ENCODE measurements at regions not wholly inside any gene's neighbourhood (a gene's known extent, or its start where the extent isn't known, plus 50 kb on each side); places are given as distances from the start of the nearest gene placed in this dataset.

GRCh38 chr5:171588790-171589189, 169.3 kb downstream of the FGF18 start:
- POLR2A ChIA-PET, result no interaction called here
- no peaks in the 10 kb centered on the region for H3K9me3 Mint-ChIP-seq
- H3K27me3 Mint-ChIP-seq (ENCODE audit: low read depth), result no peaks in the 10 kb centered on the region; the same call in 1 of the 2 replicates
- H3K4me1 Mint-ChIP-seq, result no peaks in the 10 kb centered on the region
- ATAC-seq (no peak), DNase-seq (ENCODE audit: low spot score) (no peak)
- H3K27ac Mint-ChIP-seq, result no peak overlapping the region
- TF ChIP-seq ZNF121 (CRISPR knock-in tag; IDR thresholded peaks at IDR 0.05) (no peak), ZNF263 (CRISPR knock-in tag; IDR thresholded peaks at IDR 0.05; ENCODE audit: low read depth) (no peak), SMAD3 (CRISPR knock-in tag; IDR thresholded peaks at IDR 0.05; ENCODE audit: borderline replicate concordance) (no peak), RORB (CRISPR knock-in tag; IDR thresholded peaks at IDR 0.05) (no peak), USF2 (CRISPR knock-in tag; IDR thresholded peaks at IDR 0.05) (no peak), ZNF423 (CRISPR knock-in tag; IDR thresholded peaks at IDR 0.05) (no peak), E2F4 (CRISPR knock-in tag; IDR thresholded peaks at IDR 0.05; ENCODE audit: borderline replicate concordance, low read depth) (no peak), ATF1 (CRISPR knock-in tag; IDR thresholded peaks at IDR 0.05) (no peak), SP1 (CRISPR knock-in tag; conservative IDR thresholded peaks at IDR 0.05) (no peak), STAT6 (CRISPR knock-in tag; conservative IDR thresholded peaks at IDR 0.05; ENCODE audit: low read depth) (no peak), AR (CRISPR knock-in tag; IDR thresholded peaks at IDR 0.05) (no peak), EMX1 (CRISPR knock-in tag; IDR thresholded peaks at IDR 0.05) (no peak), ZNF281 (CRISPR knock-in tag; IDR thresholded peaks at IDR 0.05) (no peak), ZBTB43 (CRISPR knock-in tag; IDR thresholded peaks at IDR 0.05) (no peak), JUN (CRISPR knock-in tag; IDR thresholded peaks at IDR 0.05) (no peak), RELA (CRISPR knock-in tag; IDR thresholded peaks at IDR 0.05; ENCODE audit: borderline replicate concordance) (no peak), ATF2 (CRISPR knock-in tag; IDR thresholded peaks at IDR 0.05; ENCODE audit: borderline replicate concordance, low read depth) (no peak), ETV6 (CRISPR knock-in tag; IDR thresholded peaks at IDR 0.05) (no peak), ZNF512 (CRISPR knock-in tag; IDR thresholded peaks at IDR 0.05; ENCODE audit: borderline replicate concordance) (no peak), FOXP1 (CRISPR knock-in tag; IDR thresholded peaks at IDR 0.05; ENCODE audit: borderline replicate concordance) (no peak)
- H3K4me3 Mint-ChIP-seq, result no peak overlapping the region
- CTCF ChIA-PET, result interaction anchor here (0.6 to 1.6 kb wide), 6 partner anchors 9 to 571 kb away, joined by 3 to 6 read pairs (median 3); partner anchors contain the start of gene FGF18
- no peaks in the 10 kb centered on the region for H3K36me3 Mint-ChIP-seq

Data from WTC11 (cell line).